Liver (tissue), 8 donors: ENCODE measurements at regions not wholly inside any gene's neighbourhood (a gene's known extent, or its start where the extent isn't known, plus 50 kb on each side); places are given as distances from the start of the nearest gene placed in this dataset.

Experiments
- DNase-seq: peaks from one replicate; pipeline ENCODE4 v3.0.0-alpha.2; 2017; ENCODE audit warnings: low spot score
- H3K27ac ChIP-seq, 2 donors: one replicate each; pipeline ENCODE4 v1.7.0; 2013; ENCODE audit warnings: inconsistent platforms in 2 of 2, low read length in 2 of 2, control low read depth in 1 of 2, low read depth in 1 of 2, mild to moderate bottlenecking in 1 of 2
- H3K27me3 ChIP-seq, 4 donors: one replicate each; pipeline versions ENCODE4 v1.6.1 to v1.7.0; 2013; ENCODE audit warnings: low read length in 3 of 4, inconsistent platforms in 1 of 4, mild to moderate bottlenecking in 1 of 4, moderate library complexity in 1 of 4; ENCODE audit not compliant: control insufficient read depth in 4 of 4, insufficient read depth in 4 of 4
- H3K36me3 ChIP-seq, 4 donors: one replicate each; pipeline versions ENCODE4 v1.6.1 to v1.7.0; 2013; ENCODE audit warnings: low read length in 3 of 4, mild to moderate bottlenecking in 3 of 4, low read depth in 1 of 4, moderate library complexity in 1 of 4; ENCODE audit not compliant: control insufficient read depth in 4 of 4, insufficient read depth in 3 of 4
- H3K4me1 ChIP-seq, 4 donors: one replicate each; pipeline versions ENCODE4 v1.6.1 to v1.7.0; 2013; ENCODE audit warnings: low read length in 3 of 4, mild to moderate bottlenecking in 3 of 4, moderate library complexity in 1 of 4; ENCODE audit not compliant: control insufficient read depth in 4 of 4, insufficient read depth in 4 of 4
- H3K4me3 ChIP-seq, 3 donors: one replicate each; pipeline versions ENCODE4 v1.6.1 to v1.7.0; 2013; ENCODE audit warnings: low read length in 3 of 3, control low read depth in 1 of 3, low read depth in 1 of 3, mild to moderate bottlenecking in 1 of 3
- H3K9ac ChIP-seq, 2 donors: one replicate each; pipeline ENCODE4 v1.7.0; 2013; ENCODE audit warnings: low read length in 2 of 2, mild to moderate bottlenecking in 2 of 2, moderate library complexity in 2 of 2, control low read depth in 1 of 2, low read depth in 1 of 2
- H3K9me3 ChIP-seq, 4 donors: one replicate each; pipeline versions ENCODE4 v1.6.1 to v1.7.0; 2013; ENCODE audit warnings: low read length in 3 of 4; ENCODE audit not compliant: control insufficient read depth in 4 of 4
- EGR1 ChIP-seq, 2 donors: IDR thresholded peaks; 2 replicates each; pipeline ENCODE4 v1.6.1; 2016 to 2018; ENCODE audit warnings: antibody characterized with exemption in 2 of 2, low read depth in 2 of 2
- FOXA1 ChIP-seq: IDR thresholded peaks from 2 replicates; pipeline ENCODE4 v1.6.1; 2016; ENCODE audit warnings: antibody characterized with exemption
- FOXA2 ChIP-seq: IDR thresholded peaks from 2 replicates; pipeline ENCODE4 v1.6.1; 2016; ENCODE audit warnings: antibody characterized with exemption
- GABPA ChIP-seq, 2 donors: IDR thresholded peaks in 1 of 2; conservative IDR thresholded peaks in 1 of 2; 2 replicates each; pipeline ENCODE4 v1.6.1; 2016; ENCODE audit warnings: antibody characterized with exemption in 2 of 2, mild to moderate bottlenecking in 1 of 2, moderate library complexity in 1 of 2
- HNF4A ChIP-seq, 2 donors: conservative IDR thresholded peaks; 2 replicates each; pipeline ENCODE4 v1.6.1; 2016; ENCODE audit warnings: antibody characterized with exemption in 2 of 2, mild to moderate bottlenecking in 2 of 2
- HNF4G ChIP-seq: IDR thresholded peaks from 2 replicates; pipeline ENCODE4 v1.6.1; 2016; ENCODE audit warnings: antibody characterized with exemption
- JUND ChIP-seq, 2 donors: IDR thresholded peaks; 2 replicates each; pipeline ENCODE4 v1.6.1; 2016; ENCODE audit warnings: antibody characterized with exemption in 2 of 2
- NR2F2 ChIP-seq: IDR thresholded peaks from 2 replicates; pipeline ENCODE4 v1.6.1; 2016; ENCODE audit warnings: antibody characterized with exemption
- RAD21 ChIP-seq, 2 donors: IDR thresholded peaks; 2 replicates each; pipeline ENCODE4 v1.6.1; 2016; ENCODE audit warnings: antibody characterized with exemption in 2 of 2, mild to moderate bottlenecking in 2 of 2
- RXRA ChIP-seq, 2 donors: IDR thresholded peaks; 2 replicates each; pipeline ENCODE4 v1.6.1; 2017 to 2018; ENCODE audit warnings: antibody characterized with exemption in 2 of 2, mild to moderate bottlenecking in 1 of 2
- SP1 ChIP-seq: IDR thresholded peaks from 2 replicates; pipeline ENCODE4 v1.6.1; 2018; ENCODE audit warnings: antibody characterized with exemption, mild to moderate bottlenecking
- TAF1 ChIP-seq: conservative IDR thresholded peaks from 2 replicates; pipeline ENCODE4 v1.6.1; 2016; ENCODE audit warnings: antibody characterized with exemption, mild to moderate bottlenecking
- YY1 ChIP-seq: IDR thresholded peaks from 2 replicates; pipeline ENCODE4 v1.6.1; 2016; ENCODE audit warnings: antibody characterized with exemption, mild to moderate bottlenecking
- WGBS: extraction: QIAGEN DNeasy Blood & Tissue Kit; methylation state at CpG from one replicate; pipeline ENCODE4 v1.1.7; 2013; 5-methylcytosine and 5-hydroxymethylcytosine counted together
- TF ChIP-seq, protein P1 (sequence below): IDR thresholded peaks from 2 replicates; pipeline ENCODE4 v1.6.1; 2016; ENCODE audit warnings: antibody characterized with exemption
- TF ChIP-seq, protein P2 (sequence below): fragments of 150-350 bp; IDR thresholded peaks from 2 replicates; pipeline ENCODE4 v1.5.1; 2017; ENCODE audit warnings: improper control_type of control experiment, low read depth, low read length; ENCODE audit not compliant: missing input control
- TF ChIP-seq, protein P3 (sequence below): IDR thresholded peaks from 2 replicates; pipeline ENCODE4 v1.6.1; 2016; ENCODE audit warnings: antibody characterized with exemption, mild to moderate bottlenecking
- TF ChIP-seq, protein P4 (sequence below): IDR thresholded peaks from 2 replicates; pipeline ENCODE4 v1.6.1; 2016; ENCODE audit warnings: antibody characterized with exemption
- TF ChIP-seq, protein P5 (sequence below): IDR thresholded peaks from 2 replicates; pipeline ENCODE4 v1.6.1; 2016; ENCODE audit warnings: antibody characterized with exemption
- donor health status: healthy.
- donor health status: healthy.
- donor health status: healthy.
- donor health status: healthy.
- donor health status: healthy.

DNA sequence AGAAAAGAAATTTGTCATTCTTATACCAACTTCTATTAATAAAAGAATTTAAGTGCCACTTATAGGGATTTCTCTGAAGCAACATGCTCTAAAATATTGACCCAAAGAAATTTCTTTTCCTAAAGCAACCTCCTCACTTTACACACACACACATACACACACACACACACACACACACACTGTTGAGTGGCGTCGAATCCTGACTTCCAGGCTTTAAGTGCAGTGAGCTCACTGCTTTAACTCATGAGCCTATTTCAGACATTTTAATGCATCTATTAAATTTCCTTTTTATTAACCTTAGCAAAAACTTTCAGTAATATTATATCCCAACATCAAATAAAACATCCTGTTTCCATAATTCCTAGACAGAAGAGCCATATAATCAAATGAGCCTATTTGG lies 229.1 kb upstream of the ACVR2A start:
- WGBS: 77% methylated on average over 2 of the region's 2 CpGs
- no peak for DNase-seq
- Histone ChIP-seq H3K27ac (no peak overlapping the region), H3K36me3 (no peaks in the 10 kb centered on the region), H3K9ac (no peak overlapping the region), H3K4me1 (no peaks in the 10 kb centered on the region), H3K27me3 (no peaks in the 10 kb centered on the region), H3K4me3 (no peak overlapping the region), H3K9me3 (no peaks in the 10 kb centered on the region)
- no peak for TF ChIP-seq HNF4G
- TF ChIP-seq, protein P1, sequence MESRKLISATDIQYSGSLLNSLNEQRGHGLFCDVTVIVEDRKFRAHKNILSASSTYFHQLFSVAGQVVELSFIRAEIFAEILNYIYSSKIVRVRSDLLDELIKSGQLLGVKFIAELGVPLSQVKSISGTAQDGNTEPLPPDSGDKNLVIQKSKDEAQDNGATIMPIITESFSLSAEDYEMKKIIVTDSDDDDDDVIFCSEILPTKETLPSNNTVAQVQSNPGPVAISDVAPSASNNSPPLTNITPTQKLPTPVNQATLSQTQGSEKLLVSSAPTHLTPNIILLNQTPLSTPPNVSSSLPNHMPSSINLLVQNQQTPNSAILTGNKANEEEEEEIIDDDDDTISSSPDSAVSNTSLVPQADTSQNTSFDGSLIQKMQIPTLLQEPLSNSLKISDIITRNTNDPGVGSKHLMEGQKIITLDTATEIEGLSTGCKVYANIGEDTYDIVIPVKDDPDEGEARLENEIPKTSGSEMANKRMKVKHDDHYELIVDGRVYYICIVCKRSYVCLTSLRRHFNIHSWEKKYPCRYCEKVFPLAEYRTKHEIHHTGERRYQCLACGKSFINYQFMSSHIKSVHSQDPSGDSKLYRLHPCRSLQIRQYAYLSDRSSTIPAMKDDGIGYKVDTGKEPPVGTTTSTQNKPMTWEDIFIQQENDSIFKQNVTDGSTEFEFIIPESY: no peak
- TF ChIP-seq TAF1: no peak
- TF ChIP-seq, protein P2, sequence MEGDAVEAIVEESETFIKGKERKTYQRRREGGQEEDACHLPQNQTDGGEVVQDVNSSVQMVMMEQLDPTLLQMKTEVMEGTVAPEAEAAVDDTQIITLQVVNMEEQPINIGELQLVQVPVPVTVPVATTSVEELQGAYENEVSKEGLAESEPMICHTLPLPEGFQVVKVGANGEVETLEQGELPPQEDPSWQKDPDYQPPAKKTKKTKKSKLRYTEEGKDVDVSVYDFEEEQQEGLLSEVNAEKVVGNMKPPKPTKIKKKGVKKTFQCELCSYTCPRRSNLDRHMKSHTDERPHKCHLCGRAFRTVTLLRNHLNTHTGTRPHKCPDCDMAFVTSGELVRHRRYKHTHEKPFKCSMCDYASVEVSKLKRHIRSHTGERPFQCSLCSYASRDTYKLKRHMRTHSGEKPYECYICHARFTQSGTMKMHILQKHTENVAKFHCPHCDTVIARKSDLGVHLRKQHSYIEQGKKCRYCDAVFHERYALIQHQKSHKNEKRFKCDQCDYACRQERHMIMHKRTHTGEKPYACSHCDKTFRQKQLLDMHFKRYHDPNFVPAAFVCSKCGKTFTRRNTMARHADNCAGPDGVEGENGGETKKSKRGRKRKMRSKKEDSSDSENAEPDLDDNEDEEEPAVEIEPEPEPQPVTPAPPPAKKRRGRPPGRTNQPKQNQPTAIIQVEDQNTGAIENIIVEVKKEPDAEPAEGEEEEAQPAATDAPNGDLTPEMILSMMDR: no peak
- TF ChIP-seq, protein P3, sequence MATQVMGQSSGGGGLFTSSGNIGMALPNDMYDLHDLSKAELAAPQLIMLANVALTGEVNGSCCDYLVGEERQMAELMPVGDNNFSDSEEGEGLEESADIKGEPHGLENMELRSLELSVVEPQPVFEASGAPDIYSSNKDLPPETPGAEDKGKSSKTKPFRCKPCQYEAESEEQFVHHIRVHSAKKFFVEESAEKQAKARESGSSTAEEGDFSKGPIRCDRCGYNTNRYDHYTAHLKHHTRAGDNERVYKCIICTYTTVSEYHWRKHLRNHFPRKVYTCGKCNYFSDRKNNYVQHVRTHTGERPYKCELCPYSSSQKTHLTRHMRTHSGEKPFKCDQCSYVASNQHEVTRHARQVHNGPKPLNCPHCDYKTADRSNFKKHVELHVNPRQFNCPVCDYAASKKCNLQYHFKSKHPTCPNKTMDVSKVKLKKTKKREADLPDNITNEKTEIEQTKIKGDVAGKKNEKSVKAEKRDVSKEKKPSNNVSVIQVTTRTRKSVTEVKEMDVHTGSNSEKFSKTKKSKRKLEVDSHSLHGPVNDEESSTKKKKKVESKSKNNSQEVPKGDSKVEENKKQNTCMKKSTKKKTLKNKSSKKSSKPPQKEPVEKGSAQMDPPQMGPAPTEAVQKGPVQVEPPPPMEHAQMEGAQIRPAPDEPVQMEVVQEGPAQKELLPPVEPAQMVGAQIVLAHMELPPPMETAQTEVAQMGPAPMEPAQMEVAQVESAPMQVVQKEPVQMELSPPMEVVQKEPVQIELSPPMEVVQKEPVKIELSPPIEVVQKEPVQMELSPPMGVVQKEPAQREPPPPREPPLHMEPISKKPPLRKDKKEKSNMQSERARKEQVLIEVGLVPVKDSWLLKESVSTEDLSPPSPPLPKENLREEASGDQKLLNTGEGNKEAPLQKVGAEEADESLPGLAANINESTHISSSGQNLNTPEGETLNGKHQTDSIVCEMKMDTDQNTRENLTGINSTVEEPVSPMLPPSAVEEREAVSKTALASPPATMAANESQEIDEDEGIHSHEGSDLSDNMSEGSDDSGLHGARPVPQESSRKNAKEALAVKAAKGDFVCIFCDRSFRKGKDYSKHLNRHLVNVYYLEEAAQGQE: no peak
- TF ChIP-seq FOXA2: no peak
- no peak for TF ChIP-seq JUND (IDR thresholded peaks at IDR 0.05)
- TF ChIP-seq, protein P4, sequence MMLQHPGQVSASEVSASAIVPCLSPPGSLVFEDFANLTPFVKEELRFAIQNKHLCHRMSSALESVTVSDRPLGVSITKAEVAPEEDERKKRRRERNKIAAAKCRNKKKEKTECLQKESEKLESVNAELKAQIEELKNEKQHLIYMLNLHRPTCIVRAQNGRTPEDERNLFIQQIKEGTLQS: no peak
- TF ChIP-seq RXRA (IDR thresholded peaks at IDR 0.05): no peak
- TF ChIP-seq GABPA (IDR thresholded peaks at IDR 0.05 in 1 of 2, conservative IDR thresholded peaks at IDR 0.05 in 1 of 2): no peak
- TF ChIP-seq HNF4A (conservative IDR thresholded peaks at IDR 0.05): no peak
- no peak for TF ChIP-seq YY1
- no peak for TF ChIP-seq EGR1 (IDR thresholded peaks at IDR 0.05; ENCODE audit: low read depth in 2 of 2)
- no peak for TF ChIP-seq NR2F2
- TF ChIP-seq FOXA1: no peak
- TF ChIP-seq SP1: no peak
- TF ChIP-seq RAD21 (IDR thresholded peaks at IDR 0.05): no peak
- TF ChIP-seq, protein P5, sequence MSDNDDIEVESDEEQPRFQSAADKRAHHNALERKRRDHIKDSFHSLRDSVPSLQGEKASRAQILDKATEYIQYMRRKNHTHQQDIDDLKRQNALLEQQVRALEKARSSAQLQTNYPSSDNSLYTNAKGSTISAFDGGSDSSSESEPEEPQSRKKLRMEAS: no peak
